GM23248 (cell line): ENCODE measurements at regions not wholly inside any gene's neighbourhood (a gene's known extent, or its start where the extent isn't known, plus 50 kb on each side); places are given as distances from the start of the nearest gene placed in this dataset.

Experiments
- DNase-seq: peaks from one replicate; pipeline ENCODE4 v3.0.0-alpha.2; 2015
- H2AFZ ChIP-seq: fragments of 200-600 bp; sonication (generic); 2 replicates; pipeline ENCODE4 v1.6.1; 2016; ENCODE audit warnings: antibody characterized with exemption
- H3F3A ChIP-seq: fragments of 200-600 bp; sonication (generic); 2 replicates; pipeline ENCODE4 v1.6.1; 2016; ENCODE audit warnings: mild to moderate bottlenecking, antibody characterized with exemption, mixed run types; ENCODE audit not compliant: insufficient read depth
- H3K27ac ChIP-seq: fragments of 200-600 bp; sonication (generic); 2 replicates; pipeline ENCODE4 v1.5.1; 2016; ENCODE audit warnings: mild to moderate bottlenecking
- H3K27me3 ChIP-seq: fragments of 200-600 bp; sonication (generic); replicated peaks from 2 replicates; pipeline ENCODE4 v1.6.1; 2016; ENCODE audit warnings: mild to moderate bottlenecking; ENCODE audit not compliant: insufficient read depth
- H3K36me3 ChIP-seq: fragments of 200-600 bp; sonication (generic); 2 replicates; pipeline ENCODE4 v1.6.1; 2016; ENCODE audit warnings: low read depth, mild to moderate bottlenecking
- H3K4me1 ChIP-seq: fragments of 200-600 bp; sonication (generic); 2 replicates; pipeline ENCODE4 v1.6.1; 2016; ENCODE audit warnings: mild to moderate bottlenecking; ENCODE audit not compliant: insufficient read depth
- H3K4me2 ChIP-seq: fragments of 200-600 bp; sonication (generic); one replicate; pipeline ENCODE4 v1.6.1; 2016; ENCODE audit warnings: mild to moderate bottlenecking; ENCODE audit not compliant: unreplicated experiment
- H3K4me3 ChIP-seq: fragments of 200-600 bp; sonication (generic); 2 replicates; pipeline ENCODE4 v1.5.1; 2016; ENCODE audit warnings: mild to moderate bottlenecking
- H3K79me2 ChIP-seq: fragments of 200-600 bp; sonication (generic); 2 replicates; pipeline ENCODE4 v1.6.1; 2016; ENCODE audit warnings: mild to moderate bottlenecking; ENCODE audit not compliant: insufficient read depth
- H3K9ac ChIP-seq: fragments of 200-600 bp; sonication (generic); 2 replicates; pipeline ENCODE4 v1.6.1; 2016; ENCODE audit warnings: mild to moderate bottlenecking
- H3K9me2 ChIP-seq: fragments of 200-600 bp; sonication (generic); 2 replicates; pipeline ENCODE4 v1.6.1; 2016; ENCODE audit warnings: mixed run types, mild to moderate bottlenecking, moderate library complexity; ENCODE audit not compliant: insufficient read depth
- H3K9me3 ChIP-seq: fragments of 200-600 bp; sonication (generic); one replicate; pipeline ENCODE4 v1.6.1; 2017; ENCODE audit warnings: low read depth
- H4K20me1 ChIP-seq: fragments of 200-600 bp; sonication (generic); 2 replicates; pipeline ENCODE4 v1.6.0; 2016; ENCODE audit not compliant: insufficient read depth
- EZH2 ChIP-seq: fragments of 200-600 bp; sonication (generic); IDR thresholded peaks from 2 replicates; pipeline ENCODE4 v1.6.1; 2018; ENCODE audit warnings: antibody characterized with exemption, mild to moderate bottlenecking; ENCODE audit not compliant: insufficient read depth, poor library complexity, severe bottlenecking
- EZH2phosphoT487 ChIP-seq: fragments of 200-600 bp; sonication (generic); IDR thresholded peaks from 2 replicates; pipeline ENCODE4 v1.6.1; 2018; ENCODE audit warnings: antibody characterized with exemption, moderate library complexity, mild to moderate bottlenecking, low read depth; ENCODE audit not compliant: insufficient read depth
- WGBS, 2 experiments: methylation state at CpG; one replicate each; pipeline ENCODE4 v1.1.6; 2015 to 2017; ENCODE audit warnings: low lambda C conversion rate in 2 of 2, low coverage in 1 of 2; ENCODE audit errors: missing lambda C conversion rate in 2 of 2; 5-methylcytosine and 5-hydroxymethylcytosine counted together
- in situ Hi-C: fragments of 300-500 bp; cut with MboI; formaldehyde crosslinking; loops from 2 replicates; pipeline ENCODE4 v1.15.0; 2020

- no peak overlapping the region for H3K9ac ChIP-seq
- 28 to 29% methylated on average over 6 of the region's 6 CpGs for WGBS, 2 experiments
- no peaks in the 10 kb centered on the region for H3F3A ChIP-seq
- no peaks in the 10 kb centered on the region for H3K27me3 ChIP-seq
- H3K4me3 ChIP-seq: no peak overlapping the region
- no peaks in the 10 kb centered on the region for H3K36me3 ChIP-seq
- no peaks in the 10 kb centered on the region for H3K9me2 ChIP-seq
- no peaks in the 10 kb centered on the region for H4K20me1 ChIP-seq
- no peak overlapping the region for H2AFZ ChIP-seq
- in situ Hi-C loops: no loop called here
- H3K4me1 ChIP-seq: no peaks in the 10 kb centered on the region
- H3K79me2 ChIP-seq: no peaks in the 10 kb centered on the region
- H3K4me2 ChIP-seq: no peak overlapping the region
- DNase-seq: no peak
- H3K27ac ChIP-seq: no peak overlapping the region
- H3K9me3 ChIP-seq: no peaks in the 10 kb centered on the region
- TF ChIP-seq EZH2 (no peak), EZH2phosphoT487 (no peak)
Measured at GRCh38 chr4:180280726-180281297, 1962.4 kb upstream of the TENM3 start.

GRCh38 chr4:180281724-180282123 lies 1961.5 kb upstream of the TENM3 start:
- no peaks in the 10 kb centered on the region for H4K20me1 ChIP-seq
- TF ChIP-seq EZH2: no peak
- no peak overlapping the region for H3K4me3 ChIP-seq
- H3K4me2 ChIP-seq: no peak overlapping the region
- 14 to 17% methylated on average over 3 of the region's 3 CpGs for WGBS, 2 experiments
- DNase-seq: no peak
- H3F3A ChIP-seq: no peaks in the 10 kb centered on the region
- in situ Hi-C loops: no loop called here
- no peak overlapping the region for H3K27ac ChIP-seq
- no peaks in the 10 kb centered on the region for H3K9me3 ChIP-seq
- no peak overlapping the region for H3K9ac ChIP-seq
- no peak overlapping the region for H2AFZ ChIP-seq
- H3K9me2 ChIP-seq: no peaks in the 10 kb centered on the region
- H3K36me3 ChIP-seq: no peaks in the 10 kb centered on the region
- no peaks in the 10 kb centered on the region for H3K79me2 ChIP-seq
- no peaks in the 10 kb centered on the region for H3K27me3 ChIP-seq
- no peaks in the 10 kb centered on the region for H3K4me1 ChIP-seq

- in situ Hi-C loops: no loop called here
- Histone ChIP-seq H4K20me1 (no peaks in the 10 kb centered on the region), H3F3A (no peaks in the 10 kb centered on the region), H3K27me3 (no peaks in the 10 kb centered on the region), H3K4me2 (no peak overlapping the region), H3K36me3 (no peaks in the 10 kb centered on the region), H3K9me3 (no peaks in the 10 kb centered on the region), H3K4me1 (no peaks in the 10 kb centered on the region), H3K4me3 (no peak overlapping the region), H3K27ac (no peak overlapping the region), H3K9me2 (no peaks in the 10 kb centered on the region), H3K9ac (no peak overlapping the region), H3K79me2 (no peaks in the 10 kb centered on the region), H2AFZ (no peak overlapping the region)
- 10 to 25% methylated on average over 3 of the region's 3 CpGs for WGBS, 2 experiments
- no peak for TF ChIP-seq EZH2
- TF ChIP-seq EZH2phosphoT487: no peak
- DNase-seq: no peak
Measured at GRCh38 chr4:180284267-180284666, 1958.9 kb upstream of the TENM3 start.

- Histone ChIP-seq H3K27ac (no peak overlapping the region), H3K79me2 (no peaks in the 10 kb centered on the region), H4K20me1 (no peaks in the 10 kb centered on the region), H3K9ac (no peak overlapping the region), H2AFZ (no peak overlapping the region), H3K9me3 (no peaks in the 10 kb centered on the region), H3K4me3 (no peak overlapping the region), H3K4me2 (no peak overlapping the region), H3F3A (no peaks in the 10 kb centered on the region), H3K27me3 (no peaks in the 10 kb centered on the region), H3K4me1 (no peaks in the 10 kb centered on the region), H3K36me3 (no peaks in the 10 kb centered on the region), H3K9me2 (no peaks in the 10 kb centered on the region)
- TF ChIP-seq EZH2phosphoT487 (no peak), EZH2 (no peak)
- no peak for DNase-seq
- in situ Hi-C loops: no loop called here
- 0 to 11% methylated on average over 1 of the region's 1 CpG for WGBS, 2 experiments
Measured at GRCh38 chr4:180285796-180286195, 1957.4 kb upstream of the TENM3 start.

- no peaks in the 10 kb centered on the region for H3K36me3 ChIP-seq
- H3K9ac ChIP-seq: no peak overlapping the region
- H4K20me1 ChIP-seq: no peaks in the 10 kb centered on the region
- no peak overlapping the region for H3K27ac ChIP-seq
- in situ Hi-C loops: no loop called here
- no peaks in the 10 kb centered on the region for H3K4me1 ChIP-seq
- no peak for DNase-seq
- no peaks in the 10 kb centered on the region for H3K79me2 ChIP-seq
- 0% methylated on average over 1 of the region's 1 CpG for WGBS, 2 experiments
- no peak overlapping the region for H2AFZ ChIP-seq
- TF ChIP-seq EZH2: no peak
- TF ChIP-seq EZH2phosphoT487: no peak
- H3K9me2 ChIP-seq: no peaks in the 10 kb centered on the region
- H3F3A ChIP-seq: no peaks in the 10 kb centered on the region
- H3K4me2 ChIP-seq: no peak overlapping the region
- no peak overlapping the region for H3K4me3 ChIP-seq
- no peaks in the 10 kb centered on the region for H3K27me3 ChIP-seq
- no peaks in the 10 kb centered on the region for H3K9me3 ChIP-seq
Measured at GRCh38 chr4:180292339-180292738, 1950.9 kb upstream of the TENM3 start.
